Gastrocnemius medialis (tissue), 4 donors: ENCODE measurements at regions not wholly inside any gene's neighbourhood (a gene's known extent, or its start where the extent isn't known, plus 50 kb on each side); places are given as distances from the start of the nearest gene placed in this dataset.
"Not testable (repeated sequence)": the region's sequence is repeated elsewhere in the genome, so short reads cannot be mapped to it uniquely, and the experiment has no call there.

Source experiments
- ATAC-seq, 2 donors: fragments of 150-250 bp; one replicate each; pipeline ENCODE4 v1.9.1; 2016
- DNase-seq, 2 donors: peaks; one replicate each; pipeline ENCODE4 v3.0.0-alpha.2; 2019
- H3K27ac ChIP-seq, 4 donors: fragments of 200-600 bp; sonication (generic); 1 replicate in 1 of 4; 2 replicates in 3 of 4; pipeline ENCODE4 v1.5.1; 2016 to 2018; ENCODE audit warnings: mild to moderate bottlenecking in 2 of 4, moderate library complexity in 1 of 4
- H3K27me3 ChIP-seq, 3 donors: fragments of 200-600 bp; sonication (generic) in 2 of 3; 1 replicate in 1 of 3; 2 replicates in 2 of 3; pipeline versions ENCODE4 v1.5.1 to v1.6.0; 2016 to 2019; ENCODE audit warnings: mild to moderate bottlenecking in 1 of 3, moderate library complexity in 1 of 3
- H3K36me3 ChIP-seq, 2 donors: fragments of 200-600 bp; sonication (generic) in 1 of 2; one replicate each; pipeline ENCODE4 v1.5.1; 2017 to 2018
- H3K4me1 ChIP-seq, 2 donors: fragments of 200-600 bp; sonication (generic) in 1 of 2; one replicate each; pipeline ENCODE4 v1.5.1; 2016 to 2017; ENCODE audit warnings: mild to moderate bottlenecking in 2 of 2
- H3K4me3 ChIP-seq, 4 donors: fragments of 200-600 bp; sonication (generic) in 3 of 4; 1 replicate in 1 of 4; 2 replicates in 3 of 4; pipeline ENCODE4 v1.5.1; 2016 to 2019; ENCODE audit warnings: mild to moderate bottlenecking in 2 of 4
- H3K9me3 ChIP-seq, 3 donors: fragments of 200-600 bp; sonication (generic) in 2 of 3; 1 replicate in 1 of 3; 2 replicates in 2 of 3; pipeline ENCODE4 v1.5.1; 2016 to 2019
- CTCF ChIP-seq, 5 experiments: fragments of 450-650 bp in 3 of 5; fragments of 200-600 bp in 2 of 5; sonication (generic) in 2 of 5; IDR thresholded peaks in 4 of 5; conservative IDR thresholded peaks in 1 of 5; 1 replicate in 4 of 5; 2 replicates in 1 of 5; pipeline ENCODE4 v1.5.1; 2016 to 2019; ENCODE audit warnings: antibody characterized with exemption in 5 of 5, mild to moderate bottlenecking in 3 of 5, moderate library complexity in 3 of 5
- POLR2A ChIP-seq, 2 donors: fragments of 450-650 bp; IDR thresholded peaks; one replicate each; pipeline ENCODE4 v1.6.1; 2017; ENCODE audit warnings: antibody characterized with exemption in 2 of 2, mild to moderate bottlenecking in 2 of 2, moderate library complexity in 2 of 2
- in situ Hi-C, 4 donors: fragments of 200-750 bp; cut with MboI; loops; one replicate each; pipeline versions ENCODE4 v1.15.0 to v1.8.0; 2017; ENCODE audit warnings: low sequenced_read_pairs in 4 of 4
- intact Hi-C: fragments of 100-400 bp; cut with DNase I; formaldehyde crosslinking; loops from one replicate; pipeline ENCODE4 v1.15.1; 2023; ENCODE audit warnings: low total_unique reads

- Histone ChIP-seq H3K27ac (peak overlapping the region; percentile 27 to 73 (median 64)), H3K4me3 (peak overlapping the region in 3 of 4 donors; percentile 10 to 32 (median 22))
- H3K36me3 ChIP-seq, H3K4me1 ChIP-seq, H3K9me3 ChIP-seq, intact Hi-C loops, H3K27me3 ChIP-seq, in situ Hi-C loops: not testable (repeated sequence)
- ATAC-seq (peak; percentile 89 to 99), DNase-seq (peak; percentile 21 to 79)
- TF ChIP-seq POLR2A (IDR thresholded peaks at IDR 0.05) = peak; percentile 40 to 69
Measured at GRCh38 chr1:146409817-146410441, 181.1 kb upstream of the NOTCH2NLA start.

GRCh38 chr1:146409116-146409801, 180.4 kb upstream of the NOTCH2NLA start:
- peak; percentile 75 to 91 for ATAC-seq
- Histone ChIP-seq H3K27ac (peak overlapping the region in 3 of 4 donors; percentile 61 to 73 (median 67)), H3K4me3 (peak overlapping the region in 1 of 4 donors; percentile 32)
- H3K4me1 ChIP-seq, in situ Hi-C loops, H3K9me3 ChIP-seq, H3K27me3 ChIP-seq, intact Hi-C loops, H3K36me3 ChIP-seq: not testable (repeated sequence)
- peak in 1 of 2 donors; percentile 48 for DNase-seq

- ATAC-seq = peak; percentile 36 to 71
- in situ Hi-C loops, intact Hi-C loops: not testable (repeated sequence)
Measured at GRCh38 chr1:146401281-146401825, 172.5 kb upstream of the NOTCH2NLA start.

GRCh38 chr1:146400173-146401121, 171.6 kb upstream of the NOTCH2NLA start:
- in situ Hi-C loops, H3K27ac ChIP-seq, ATAC-seq: not testable (repeated sequence)

More at GRCh38 chr1:146401281-146401825, 172.5 kb upstream of the NOTCH2NLA start:
- not testable (repeated sequence) for H3K4me1 ChIP-seq, H3K27me3 ChIP-seq, DNase-seq, H3K27ac ChIP-seq, H3K36me3 ChIP-seq, H3K4me3 ChIP-seq, H3K9me3 ChIP-seq
- peak; percentile 5 to 59 (median 48) for TF ChIP-seq CTCF (IDR thresholded peaks at IDR 0.05 in 4 of 5, conservative IDR thresholded peaks at IDR 0.05 in 1 of 5)

GRCh38 chr1:146399225-146399624, 170.4 kb upstream of the NOTCH2NLA start:
- ATAC-seq, H3K4me3 ChIP-seq, intact Hi-C loops, H3K9me3 ChIP-seq, DNase-seq, H3K36me3 ChIP-seq, in situ Hi-C loops, H3K27me3 ChIP-seq, H3K27ac ChIP-seq, H3K4me1 ChIP-seq: not testable (repeated sequence)

More at GRCh38 chr1:146400173-146401121, 171.6 kb upstream of the NOTCH2NLA start:
- H3K9me3 ChIP-seq, H3K4me3 ChIP-seq, intact Hi-C loops, H3K27me3 ChIP-seq, DNase-seq, H3K36me3 ChIP-seq, H3K4me1 ChIP-seq: not testable (repeated sequence)

GRCh38 chr1:146396801-146397200, 168.0 kb upstream of the NOTCH2NLA start:
- H3K27ac ChIP-seq, H3K4me3 ChIP-seq, H3K9me3 ChIP-seq, intact Hi-C loops, in situ Hi-C loops, H3K36me3 ChIP-seq, ATAC-seq, DNase-seq, H3K4me1 ChIP-seq, H3K27me3 ChIP-seq: not testable (repeated sequence)

GRCh38 chr1:146396242-146396641, 167.4 kb upstream of the NOTCH2NLA start:
- H3K27me3 ChIP-seq, H3K4me1 ChIP-seq, intact Hi-C loops, H3K27ac ChIP-seq, in situ Hi-C loops, ATAC-seq, H3K4me3 ChIP-seq, H3K9me3 ChIP-seq, H3K36me3 ChIP-seq, DNase-seq: not testable (repeated sequence)

- intact Hi-C loops, in situ Hi-C loops, H3K27ac ChIP-seq, H3K4me3 ChIP-seq, DNase-seq, H3K27me3 ChIP-seq, ATAC-seq, H3K9me3 ChIP-seq, H3K4me1 ChIP-seq, H3K36me3 ChIP-seq: not testable (repeated sequence)
Measured at GRCh38 chr1:146393796-146394195, 165.0 kb upstream of the NOTCH2NLA start.

GRCh38 chr1:146393154-146393553, 164.3 kb upstream of the NOTCH2NLA start:
- H3K4me1 ChIP-seq, DNase-seq, in situ Hi-C loops, H3K4me3 ChIP-seq, H3K9me3 ChIP-seq, H3K36me3 ChIP-seq, H3K27me3 ChIP-seq, intact Hi-C loops, ATAC-seq, H3K27ac ChIP-seq: not testable (repeated sequence)

GRCh38 chr1:146389178-146389577, 160.4 kb upstream of the NOTCH2NLA start:
- H3K4me3 ChIP-seq, ATAC-seq, H3K27ac ChIP-seq, H3K9me3 ChIP-seq, H3K27me3 ChIP-seq, H3K36me3 ChIP-seq, in situ Hi-C loops, DNase-seq, H3K4me1 ChIP-seq, intact Hi-C loops: not testable (repeated sequence)
